ENCODE measurements at regions not wholly inside any gene's neighbourhood (a gene's known extent, or its start where the extent isn't known, plus 50 kb on each side); places are given as distances from the start of the nearest gene placed in this dataset.

GRCh38 chr16:87150262-87150661 lies 166.9 kb downstream of the C16orf95 start:
- TF ChIP-seq SIN3A (IDR thresholded peaks at IDR 0.05; ENCODE audit: borderline replicate concordance, insufficient read depth, low read length): no peak
- TF ChIP-seq REST (IDR thresholded peaks at IDR 0.05; ENCODE audit: insufficient read depth in 1 of 2, low read depth in 2 of 2, low read length in 2 of 2): no peak
- TF ChIP-seq FOXP2 (optimal IDR thresholded peaks at IDR 0.05; ENCODE audit: borderline replicate concordance, extremely low read depth, extremely low read length, insufficient read depth): no peak
- no peak for TF ChIP-seq POLR2AphosphoS5 (IDR thresholded peaks at IDR 0.05; ENCODE audit: low read depth, low read length)
- no peak for TF ChIP-seq TAF1 (IDR thresholded peaks at IDR 0.05; ENCODE audit: borderline replicate concordance, insufficient read depth, low read length)

GRCh38 chr16:87150681-87151280 lies 166.4 kb downstream of the C16orf95 start:
- TF ChIP-seq TAF1 (IDR thresholded peaks at IDR 0.05; ENCODE audit: borderline replicate concordance, insufficient read depth, low read length) (no peak), REST (IDR thresholded peaks at IDR 0.05; ENCODE audit: insufficient read depth in 1 of 2, low read depth in 2 of 2, low read length in 2 of 2) (no peak), SIN3A (IDR thresholded peaks at IDR 0.05; ENCODE audit: borderline replicate concordance, insufficient read depth, low read length) (no peak), FOXP2 (optimal IDR thresholded peaks at IDR 0.05; ENCODE audit: borderline replicate concordance, extremely low read depth, extremely low read length, insufficient read depth) (no peak), POLR2AphosphoS5 (IDR thresholded peaks at IDR 0.05; ENCODE audit: low read depth, low read length) (no peak)

GRCh38 chr16:87152221-87152755 lies 164.9 kb downstream of the C16orf95 start:
- TF ChIP-seq FOXP2 (optimal IDR thresholded peaks at IDR 0.05; ENCODE audit: borderline replicate concordance, extremely low read depth, extremely low read length, insufficient read depth) (no peak), TAF1 (IDR thresholded peaks at IDR 0.05; ENCODE audit: borderline replicate concordance, insufficient read depth, low read length) (no peak), REST (IDR thresholded peaks at IDR 0.05; ENCODE audit: insufficient read depth in 1 of 2, low read depth in 2 of 2, low read length in 2 of 2) (no peak), SIN3A (IDR thresholded peaks at IDR 0.05; ENCODE audit: borderline replicate concordance, insufficient read depth, low read length) (no peak), POLR2AphosphoS5 (IDR thresholded peaks at IDR 0.05; ENCODE audit: low read depth, low read length) (no peak)

GRCh38 chr16:87153326-87153725 lies 163.9 kb downstream of the C16orf95 start:
- no peak for TF ChIP-seq FOXP2 (optimal IDR thresholded peaks at IDR 0.05; ENCODE audit: borderline replicate concordance, extremely low read depth, extremely low read length, insufficient read depth)
- no peak for TF ChIP-seq REST (IDR thresholded peaks at IDR 0.05; ENCODE audit: insufficient read depth in 1 of 2, low read depth in 2 of 2, low read length in 2 of 2)
- no peak for TF ChIP-seq TAF1 (IDR thresholded peaks at IDR 0.05; ENCODE audit: borderline replicate concordance, insufficient read depth, low read length)
- no peak for TF ChIP-seq POLR2AphosphoS5 (IDR thresholded peaks at IDR 0.05; ENCODE audit: low read depth, low read length)
- TF ChIP-seq SIN3A (IDR thresholded peaks at IDR 0.05; ENCODE audit: borderline replicate concordance, insufficient read depth, low read length): no peak
